ENCODE measurements at regions not wholly inside any gene's neighbourhood (a gene's known extent, or its start where the extent isn't known, plus 50 kb on each side); places are given as distances from the start of the nearest gene placed in this dataset.
"Not testable (repeated sequence)": the region's sequence is repeated elsewhere in the genome, so short reads cannot be mapped to it uniquely, and the experiment has no call there.

- DNase-seq (ENCODE audit: extremely low read depth in 1 of 11, low read depth in 9 of 11, low spot score in 4 of 11): not testable (repeated sequence)
These were observed 132.7 kb downstream of the ADRA2C start for GRCh38 chr4:3898928-3899327.

DNA sequence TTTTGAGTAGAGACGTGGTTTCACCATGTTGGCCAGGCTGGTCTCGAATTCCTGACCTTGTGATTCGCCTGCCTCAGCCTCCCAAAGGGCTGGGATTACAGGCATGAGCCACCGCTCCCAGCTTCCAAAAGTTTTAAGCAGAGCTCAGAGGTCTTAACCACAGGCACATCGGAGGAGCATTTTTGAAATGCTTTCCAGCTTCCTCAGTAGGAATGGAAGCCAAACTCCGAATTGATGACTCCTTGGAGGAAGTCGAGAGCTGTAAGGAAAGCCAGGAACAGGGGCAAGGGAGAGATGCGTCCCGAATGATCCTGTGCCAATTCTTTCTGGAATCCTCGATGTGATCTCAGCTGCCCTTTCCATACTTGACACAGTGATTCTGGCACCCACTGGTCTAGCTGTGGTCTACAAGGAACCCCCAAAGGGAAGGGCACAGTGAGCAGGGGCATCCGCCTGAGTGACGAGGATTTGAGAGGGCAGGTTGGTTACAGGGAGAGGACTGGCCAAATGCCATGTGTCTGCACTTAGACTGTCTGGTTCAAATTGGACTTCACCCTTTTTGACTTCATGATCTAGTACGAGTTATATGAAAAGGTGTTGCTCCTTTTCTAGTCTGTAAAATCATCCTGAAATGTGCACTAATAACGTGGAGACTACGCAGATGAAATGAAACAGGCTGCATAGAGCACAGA, 138.2 kb downstream of the ADRA2C start:
- not testable (repeated sequence) for DNase-seq (ENCODE audit: extremely low read depth in 1 of 11, low read depth in 9 of 11, low spot score in 4 of 11)

- not testable (repeated sequence) for DNase-seq (ENCODE audit: extremely low read depth in 1 of 11, low read depth in 9 of 11, low spot score in 4 of 11)
These were observed 143.4 kb downstream of the ADRA2C start for GRCh38 chr4:3909616-3910015.

GRCh38 chr4:3910161-3910950, 144.2 kb downstream of the ADRA2C start:
- not testable (repeated sequence) for DNase-seq (ENCODE audit: extremely low read depth in 1 of 11, low read depth in 9 of 11, low spot score in 4 of 11)

DNA sequence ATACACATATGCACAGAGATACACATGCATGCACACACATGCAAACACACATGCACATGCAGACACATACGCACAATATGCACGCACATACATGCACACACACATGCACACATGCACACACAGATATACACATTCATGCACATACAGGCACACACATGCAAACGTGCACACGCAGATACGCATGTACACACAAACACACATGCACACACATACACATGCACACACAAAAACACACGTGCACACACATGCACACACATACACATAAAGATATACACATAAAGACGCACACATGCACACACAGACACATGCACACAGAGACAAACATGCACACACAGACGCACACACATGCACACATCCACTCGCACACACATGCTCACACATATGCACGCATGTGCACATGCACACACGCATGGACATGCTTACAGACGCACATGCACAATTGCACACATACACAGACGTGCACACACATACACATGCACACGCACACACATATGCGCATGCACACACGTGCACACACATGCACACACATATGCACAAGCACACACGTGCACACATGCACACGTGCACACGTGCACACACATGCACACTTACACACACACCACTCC, 145.2 kb downstream of the ADRA2C start:
- no peak for DNase-seq (ENCODE audit: extremely low read depth in 1 of 11, low read depth in 9 of 11, low spot score in 4 of 11)

GRCh38 chr4:3914511-3914910, 148.3 kb downstream of the ADRA2C start:
- not testable (repeated sequence) for DNase-seq (ENCODE audit: extremely low read depth in 1 of 11, low read depth in 9 of 11, low spot score in 4 of 11)

DNA sequence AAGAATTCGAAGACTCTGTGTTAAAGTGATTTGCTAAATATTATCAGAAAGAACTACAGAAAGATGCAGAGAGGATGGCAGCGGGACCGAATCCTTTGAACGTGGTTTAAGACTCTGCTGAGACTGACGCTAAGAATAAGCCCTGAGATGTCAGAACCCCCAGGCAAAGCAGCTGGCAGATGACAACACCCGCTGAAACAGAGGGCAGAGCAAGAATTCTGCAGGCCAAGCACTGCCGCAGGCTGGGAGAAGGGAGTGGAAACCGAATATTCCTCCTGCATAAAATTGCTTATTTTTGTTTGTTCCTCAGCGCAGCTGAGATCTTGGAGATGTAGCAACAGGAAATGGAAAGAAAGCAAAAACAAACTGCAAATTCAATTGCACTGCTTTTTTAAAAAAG, 153.3 kb downstream of the ADRA2C start:
- not testable (repeated sequence) for DNase-seq (ENCODE audit: extremely low read depth in 1 of 11, low read depth in 9 of 11, low spot score in 4 of 11)

DNA sequence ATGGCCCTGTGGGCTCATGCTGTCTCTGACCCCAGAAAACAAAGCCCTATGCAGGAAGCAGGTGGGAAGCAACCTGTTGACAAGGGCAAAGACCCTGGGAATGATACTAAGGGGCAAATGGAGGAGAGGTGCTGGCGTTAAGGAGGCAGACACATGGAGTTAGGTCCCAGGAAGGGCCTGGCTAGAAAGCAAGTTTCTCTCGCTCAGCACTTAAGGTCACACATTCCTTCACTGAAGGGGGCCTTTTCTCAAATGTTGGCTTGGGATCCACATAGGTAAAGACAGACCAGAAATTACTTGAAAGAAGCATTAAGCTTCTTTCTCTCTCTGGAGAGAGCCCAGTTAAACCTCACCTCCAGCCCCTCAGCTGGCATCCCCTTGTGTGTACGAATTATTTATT, 155.7 kb downstream of the ADRA2C start:
- DNase-seq (ENCODE audit: extremely low read depth in 1 of 11, low read depth in 9 of 11, low spot score in 4 of 11): not testable (repeated sequence)

- not testable (repeated sequence) for DNase-seq (ENCODE audit: extremely low read depth in 1 of 11, low read depth in 9 of 11, low spot score in 4 of 11)
These were observed 159.7 kb downstream of the ADRA2C start for GRCh38 chr4:3925841-3926240.

DNA sequence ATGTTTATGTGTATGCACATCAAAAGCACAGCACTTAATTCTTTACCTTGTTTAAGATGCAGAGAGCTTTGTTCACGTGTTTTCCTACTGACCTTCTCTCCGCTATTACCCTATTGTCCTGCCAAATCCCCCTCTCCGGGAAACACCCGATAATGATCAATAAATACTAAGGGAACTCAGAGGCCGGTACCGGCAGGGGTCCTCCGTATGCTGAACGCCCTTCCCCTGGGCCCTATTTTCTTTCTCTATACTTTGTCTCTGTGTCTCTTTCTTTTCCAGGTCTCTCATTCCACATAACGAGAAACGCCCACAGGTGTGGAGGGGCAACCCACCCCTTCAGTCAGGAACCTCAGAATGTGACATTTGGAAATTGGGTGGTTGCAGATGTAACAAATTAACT, 160.1 kb downstream of the ADRA2C start:
- DNase-seq (ENCODE audit: extremely low read depth in 1 of 11, low read depth in 9 of 11, low spot score in 4 of 11): not testable (repeated sequence)

DNA sequence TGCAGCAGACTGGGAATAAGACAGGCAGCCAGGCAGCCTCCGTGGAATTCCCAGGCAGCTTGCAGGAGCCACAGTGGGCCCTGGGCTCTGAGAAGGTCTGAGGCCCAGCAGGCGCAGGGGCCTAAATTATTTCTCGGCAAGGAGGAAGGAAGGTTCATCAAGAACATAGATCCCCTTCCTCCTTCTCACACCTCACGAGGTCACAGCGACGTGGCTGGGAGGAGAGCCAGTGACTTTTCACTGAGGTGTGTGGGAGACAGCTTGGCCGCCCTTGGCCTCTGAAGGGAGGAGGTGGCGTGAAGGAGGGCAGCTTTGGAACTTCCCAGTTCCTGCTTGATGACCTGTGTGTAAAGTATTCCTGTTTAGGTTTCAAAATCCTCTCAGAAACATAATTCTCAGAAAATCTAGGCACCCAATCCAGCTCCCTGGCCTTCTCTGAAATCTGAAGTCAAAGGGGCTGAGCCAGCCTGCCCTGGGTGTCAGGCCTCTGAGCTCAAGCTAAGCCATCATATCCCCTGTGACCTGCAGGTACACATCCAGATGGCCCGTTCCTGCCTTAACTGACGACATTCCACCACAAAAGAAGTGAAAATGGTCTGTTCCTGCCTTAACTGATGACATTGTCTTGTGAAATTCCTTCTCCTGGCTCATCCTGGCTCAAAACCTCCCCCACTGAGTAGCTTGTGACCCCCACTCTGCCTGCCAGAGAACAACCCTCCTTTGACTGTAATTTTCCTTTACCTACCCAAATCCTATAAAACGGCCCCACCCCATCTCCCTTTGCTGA, 161.0 kb downstream of the ADRA2C start:
- DNase-seq (ENCODE audit: extremely low read depth in 1 of 11, low read depth in 9 of 11, low spot score in 4 of 11): not testable (repeated sequence)

DNA sequence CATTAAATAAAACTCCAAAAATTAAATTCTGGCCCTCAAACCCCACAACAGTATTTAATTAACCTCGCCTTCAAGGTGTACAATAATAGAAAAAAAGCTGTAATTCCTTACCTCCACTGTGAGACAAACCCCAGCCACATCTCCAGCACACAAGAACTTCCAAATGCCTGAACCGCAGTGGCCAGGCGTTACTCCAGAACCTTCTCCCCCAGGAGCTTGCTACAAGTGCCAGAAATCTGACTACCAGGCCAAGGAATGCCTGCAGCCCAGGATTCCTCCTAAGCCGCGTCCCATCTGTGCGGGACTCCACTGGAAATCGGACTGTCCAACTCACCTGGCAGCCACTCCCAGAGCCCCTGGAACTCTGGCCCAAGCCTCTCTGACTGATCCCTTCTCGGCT, 163.2 kb downstream of the ADRA2C start:
- DNase-seq (ENCODE audit: extremely low read depth in 1 of 11, low read depth in 9 of 11, low spot score in 4 of 11): not testable (repeated sequence)

DNA sequence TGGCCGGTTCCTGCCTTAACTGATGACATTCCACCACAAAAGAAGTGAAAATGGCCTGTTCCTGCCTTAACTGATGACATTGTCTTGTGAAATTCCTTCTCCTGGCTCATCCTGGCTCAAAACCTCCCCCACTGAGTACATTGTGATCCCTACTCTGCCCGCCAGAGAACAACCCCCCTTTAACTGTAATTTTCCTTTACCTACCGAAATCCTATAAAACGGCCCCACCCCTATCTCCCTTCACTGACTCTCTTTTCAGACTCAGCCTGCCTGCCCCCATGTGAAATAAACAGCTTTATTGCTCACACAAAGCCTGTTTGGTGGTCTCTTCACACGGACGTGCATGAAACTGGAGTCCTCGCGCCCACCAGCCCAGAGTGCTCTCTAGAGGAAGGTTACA, 166.5 kb downstream of the ADRA2C start:
- not testable (repeated sequence) for DNase-seq (ENCODE audit: extremely low read depth in 1 of 11, low read depth in 9 of 11, low spot score in 4 of 11)

DNA sequence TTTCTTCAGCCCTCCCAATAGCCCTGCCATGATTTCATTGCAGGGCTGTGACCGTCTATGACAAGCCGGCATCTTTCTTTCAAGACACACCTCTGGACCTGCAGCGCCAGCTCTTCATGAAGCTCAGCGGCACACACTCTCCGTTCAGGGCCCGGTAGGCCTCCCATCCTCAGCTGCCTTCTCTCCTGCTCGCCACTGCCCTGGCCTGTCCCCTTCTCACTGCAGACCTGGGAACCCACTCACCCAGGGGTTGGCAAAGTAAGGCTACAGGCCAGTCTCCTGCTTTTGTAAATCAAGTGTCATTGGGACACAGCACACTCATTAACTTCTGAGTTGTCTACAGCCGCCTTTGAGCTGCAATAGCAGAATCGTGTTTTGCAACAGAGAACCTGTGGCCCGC, 169.2 kb downstream of the ADRA2C start:
- DNase-seq (ENCODE audit: extremely low read depth in 1 of 11, low read depth in 9 of 11, low spot score in 4 of 11): not testable (repeated sequence)

DNA sequence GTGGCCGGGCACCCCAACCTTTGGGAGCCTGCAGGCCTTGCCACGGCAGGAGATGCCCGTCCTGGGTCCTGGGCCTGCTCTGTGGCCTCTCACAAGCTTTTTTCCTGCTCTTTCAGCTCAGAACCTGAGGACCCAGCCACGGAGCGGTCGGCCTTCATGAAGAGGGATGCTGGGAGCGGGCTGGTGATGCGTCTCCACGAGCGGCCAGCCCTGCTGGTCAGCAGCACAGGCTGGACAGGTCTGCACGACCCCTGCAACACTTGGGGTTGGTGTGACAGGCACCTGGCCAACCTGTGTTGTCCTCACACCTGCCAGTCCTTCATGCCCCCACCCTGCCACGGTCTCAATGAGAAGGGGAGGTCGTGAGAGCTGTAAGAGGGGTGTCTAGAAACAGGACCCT, 170.0 kb downstream of the ADRA2C start:
- DNase-seq (ENCODE audit: extremely low read depth in 1 of 11, low read depth in 9 of 11, low spot score in 4 of 11): no peak

DNA sequence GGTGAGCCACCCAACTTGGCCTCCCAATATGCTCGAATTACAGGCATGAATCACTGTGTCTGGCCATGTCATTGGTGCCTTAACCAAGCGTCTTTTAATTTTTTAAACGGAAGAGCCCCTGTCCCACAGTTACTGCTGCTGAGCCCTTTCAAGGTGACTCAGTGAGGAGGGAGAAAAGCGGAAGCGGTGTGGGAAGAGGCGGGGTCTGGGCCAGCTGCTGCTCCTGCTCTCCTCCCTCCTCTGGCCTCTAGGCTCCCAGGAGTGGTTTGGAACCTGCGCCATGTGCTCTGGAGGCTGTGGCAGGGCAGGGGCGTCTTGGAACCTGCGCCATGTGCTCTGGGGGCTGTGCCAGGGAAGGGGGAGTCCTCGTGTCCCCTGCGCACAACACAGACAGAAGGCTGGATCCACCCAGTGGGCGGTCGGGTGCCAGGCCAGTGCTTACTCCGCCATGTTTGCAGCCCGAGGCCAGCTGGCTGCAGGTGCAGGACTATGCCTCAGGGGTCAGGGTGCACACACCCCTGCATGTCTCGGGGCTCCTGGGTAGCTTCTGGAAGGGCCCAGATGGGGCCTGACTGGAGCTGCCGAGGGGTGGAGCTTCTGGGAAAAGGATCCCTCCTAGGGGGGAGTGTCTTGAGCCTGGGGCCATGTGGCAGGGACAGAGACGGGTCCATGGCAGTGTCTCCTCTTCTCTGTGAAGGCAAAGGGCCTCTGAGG, 171.8 kb downstream of the ADRA2C start:
- not testable (repeated sequence) for DNase-seq (ENCODE audit: extremely low read depth in 1 of 11, low read depth in 9 of 11, low spot score in 4 of 11)

DNA sequence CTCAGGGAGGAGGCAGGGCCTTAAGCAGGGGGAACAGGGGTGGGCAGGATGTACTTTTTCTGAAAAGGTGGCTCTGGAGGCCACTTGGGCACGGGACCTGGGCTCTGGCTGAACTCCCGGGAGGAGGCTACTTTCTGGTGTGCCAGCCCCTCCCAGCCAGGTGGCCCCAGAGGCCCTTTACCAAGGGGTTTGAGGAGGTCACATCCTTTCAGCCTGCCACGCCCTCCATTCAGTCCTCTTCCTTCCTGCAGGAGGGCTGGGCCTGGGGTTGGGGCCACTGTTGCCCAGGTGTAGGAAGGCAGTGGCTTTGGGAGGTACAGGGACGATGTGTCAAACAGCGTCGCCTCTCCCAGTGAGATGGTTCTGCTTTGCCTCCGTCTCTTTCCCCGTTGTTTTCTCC, 172.5 kb downstream of the ADRA2C start:
- DNase-seq (ENCODE audit: extremely low read depth in 1 of 11, low read depth in 9 of 11, low spot score in 4 of 11): not testable (repeated sequence)

DNA sequence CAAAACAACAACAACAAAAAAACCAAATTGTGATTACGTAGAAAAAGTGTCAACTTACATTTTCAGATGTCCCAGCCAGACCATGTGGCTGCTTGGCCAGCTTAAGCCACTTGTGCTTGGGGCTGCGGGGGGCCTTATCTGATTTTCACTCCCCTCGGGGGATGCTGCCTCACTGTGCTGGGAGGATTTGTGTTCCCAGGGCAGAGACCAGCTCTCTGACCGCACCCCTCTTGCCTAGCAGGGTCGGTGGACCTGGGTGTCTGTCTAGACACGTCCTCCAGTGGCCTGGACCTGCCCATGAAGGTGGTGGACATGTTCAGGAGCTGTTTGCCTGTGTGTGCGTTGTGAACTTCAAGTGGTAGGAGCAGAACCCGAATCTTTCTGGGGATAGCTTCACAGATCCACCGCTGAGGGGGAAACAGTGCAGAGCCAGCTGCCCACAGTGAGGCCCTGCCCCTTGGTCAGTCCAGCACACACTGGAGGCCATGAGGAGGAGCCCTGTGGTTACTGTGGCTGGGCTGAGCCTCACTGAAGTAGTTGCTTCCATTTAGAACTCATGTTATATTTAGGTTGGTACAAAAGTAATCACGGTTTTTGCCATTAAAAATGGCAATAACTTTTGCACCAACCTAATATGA, 173.9 kb downstream of the ADRA2C start:
- not testable (repeated sequence) for DNase-seq (ENCODE audit: extremely low read depth in 1 of 11, low read depth in 9 of 11, low spot score in 4 of 11)

Measured in renal cortex interstitium (tissue), 11 donors.